Pons (tissue), 1 donor: ENCODE measurements at regions not wholly inside any gene's neighbourhood (a gene's known extent, or its start where the extent isn't known, plus 50 kb on each side); places are given as distances from the start of the nearest gene placed in this dataset.
"Not testable (repeated sequence)": the region's sequence is repeated elsewhere in the genome, so short reads cannot be mapped to it uniquely, and the experiment has no call there.

ENCODE experiments used
- DNase-seq: peaks from one replicate; pipeline ENCODE4 v3.0.0-alpha.2; 2016; ENCODE audit warnings: low spot score

GRCh38 chr7:106345421-106346166, 60.8 kb upstream of the NAMPT start:
- no peak for DNase-seq

GRCh38 chr7:106344861-106345260, 60.1 kb upstream of the NAMPT start:
- peak; percentile 37 for DNase-seq

GRCh38 chr7:106344211-106344610, 59.4 kb upstream of the NAMPT start:
- DNase-seq = no peak

- DNase-seq = not testable (repeated sequence)
Measured at GRCh38 chr7:106342049-106342448, 57.3 kb upstream of the NAMPT start.

- not testable (repeated sequence) for DNase-seq
Measured at GRCh38 chr7:106340247-106340596, 55.4 kb upstream of the NAMPT start.

GRCh38 chr7:106339513-106340246, 54.9 kb upstream of the NAMPT start:
- no peak for DNase-seq

GRCh38 chr7:106337754-106338153, 53.0 kb upstream of the NAMPT start:
- no peak for DNase-seq

- DNase-seq = no peak
Measured at GRCh38 chr7:106335814-106336213, 51.0 kb upstream of the NAMPT start.
